SK-N-MC (cell line): ENCODE measurements at regions not wholly inside any gene's neighbourhood (a gene's known extent, or its start where the extent isn't known, plus 50 kb on each side); places are given as distances from the start of the nearest gene placed in this dataset.

Experiments used
- EZH2 ChIP-seq: fragments of 200-600 bp; sonication (generic); IDR thresholded peaks from one replicate; pipeline ENCODE4 v1.6.1; 2017; ENCODE audit warnings: antibody characterized with exemption
- FOXP2 ChIP-seq: optimal IDR thresholded peaks from 2 replicates; pipeline ENCODE3; 2011; ENCODE audit warnings: mild to moderate bottlenecking, moderate library complexity; ENCODE audit not compliant: insufficient read depth; ENCODE audit errors: extremely low read length, control extremely low read depth
- POLR2AphosphoS5 ChIP-seq: IDR thresholded peaks from 2 replicates; pipeline ENCODE4 v1.6.1; 2012; ENCODE audit warnings: mild to moderate bottlenecking, low read depth, low read length, borderline replicate concordance

DNA sequence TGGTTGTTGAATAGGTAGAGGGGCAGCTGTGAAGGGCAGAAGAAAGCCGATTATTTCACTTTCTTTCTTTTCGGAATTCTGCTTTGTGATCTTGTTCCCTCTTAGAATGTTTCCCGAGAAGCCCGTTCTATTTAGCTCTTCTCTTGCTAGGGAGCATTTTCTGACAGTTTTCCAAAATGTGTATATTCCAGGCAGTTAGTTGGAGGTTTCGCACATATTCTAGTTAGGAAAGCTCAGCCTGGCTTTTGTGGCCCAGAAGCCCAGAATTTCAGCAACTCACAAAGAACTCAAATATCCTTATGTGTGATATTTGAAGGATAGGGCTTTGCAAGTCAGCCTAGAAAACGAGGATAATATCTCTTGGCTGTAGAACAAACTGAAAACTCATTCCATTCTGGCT lies 461.0 kb upstream of the C9orf72 start:
- TF ChIP-seq EZH2, result no peak
- TF ChIP-seq POLR2AphosphoS5, result no peak
- no peak for TF ChIP-seq FOXP2
